Endothelial cell of umbilical vein (primary cell): ENCODE measurements at regions not wholly inside any gene's neighbourhood (a gene's known extent, or its start where the extent isn't known, plus 50 kb on each side); places are given as distances from the start of the nearest gene placed in this dataset.

ENCODE experiments used
- BruUV-seq: library from RNA; stranded (reverse); fragments of 400-500 nt; replicated peaks from 2 replicates; lab custom pipeline; 2021; lab: Mats Ljungman, UMichigan
- CTCF ChIA-PET: fragments of 300-600, 350-600 bp; sonication (Branson Sonifier 250); formaldehyde crosslinking; loops from one replicate; lab custom pipeline; 2021; ENCODE audit warnings: antibody characterized with exemption, inconsistent platforms; lab: Charles Lee
- POLR2A ChIA-PET: fragments of 300-600, 350-600 bp; sonication (Branson Sonifier 250); formaldehyde crosslinking; loops from one replicate; lab custom pipeline; 2021; ENCODE audit warnings: antibody characterized with exemption, inconsistent platforms; lab: Charles Lee
- DNase-seq: peaks from one replicate; pipeline ENCODE4 v3.0.0-alpha.2; 2011; ENCODE audit warnings: low read depth, low spot score
- FAIRE-seq: peaks from 2 replicates; lab custom pipeline; 2011; peaks lifted over from hg19 to GRCh38; lab: Jason Lieb, UNC
- H2AFZ ChIP-seq: 2 replicates; pipeline ENCODE4 v1.6.0; 2012; ENCODE audit warnings: low read depth, low read length, control low read depth, inconsistent platforms
- H3K27ac ChIP-seq: 2 replicates; pipeline ENCODE4 v1.5.1; 2011; ENCODE audit warnings: low read depth, mild to moderate bottlenecking, control low read depth, low read length, moderate library complexity; ENCODE audit not compliant: insufficient read depth
- H3K27me3 ChIP-seq, 2 experiments: 2 replicates each; pipeline versions ENCODE4 v1.6.0 to v1.6.1; 2011; ENCODE audit warnings: low read length in 2 of 2, mixed read lengths in 1 of 2; ENCODE audit not compliant: control insufficient read depth in 2 of 2, insufficient read depth in 2 of 2
- H3K36me3 ChIP-seq, 2 experiments: 2 replicates in 1 of 2; 3 replicates in 1 of 2; pipeline ENCODE4 v1.5.1; 2011; ENCODE audit warnings: low read length in 2 of 2, mild to moderate bottlenecking in 1 of 2, moderate library complexity in 1 of 2; ENCODE audit not compliant: control insufficient read depth in 2 of 2, insufficient read depth in 2 of 2; ENCODE audit errors: extremely low read depth in 1 of 2
- H3K4me1 ChIP-seq: 3 replicates; pipeline ENCODE4 v1.5.1; 2011; ENCODE audit warnings: mild to moderate bottlenecking, low read length; ENCODE audit not compliant: control insufficient read depth, insufficient read depth; ENCODE audit errors: extremely low read depth
- H3K4me2 ChIP-seq: 2 replicates; pipeline ENCODE4 v1.6.1; 2011; ENCODE audit warnings: low read length, control low read depth, mixed read lengths; ENCODE audit not compliant: insufficient read depth
- H3K4me3 ChIP-seq, 3 experiments: fragments of 200-600 bp in 1 of 3; sonication (generic), shearing (Covaris generic) in 1 of 3; replicated peaks in 1 of 3; 2 replicates each; pipeline ENCODE4 v1.5.1; 2011 to 2016; ENCODE audit warnings: control low read depth in 3 of 3, low read length in 3 of 3, mild to moderate bottlenecking in 2 of 3, inconsistent platforms in 1 of 3, low read depth in 1 of 3, moderate library complexity in 1 of 3; ENCODE audit not compliant: insufficient read depth in 1 of 3
- H3K79me2 ChIP-seq: 2 replicates; pipeline ENCODE4 v1.6.0; 2012; ENCODE audit warnings: low read length, inconsistent platforms; ENCODE audit not compliant: control insufficient read depth, insufficient read depth
- H3K9ac ChIP-seq: replicated peaks from 2 replicates; pipeline ENCODE3; 2011; ENCODE audit warnings: low read length, control low read depth; ENCODE audit not compliant: insufficient read depth; ENCODE audit errors: extremely low read depth
- H3K9me1 ChIP-seq: replicated peaks from 3 replicates; pipeline ENCODE4 v1.6.0; 2011; ENCODE audit warnings: mild to moderate bottlenecking, low read length; ENCODE audit not compliant: control insufficient read depth, insufficient read depth; ENCODE audit errors: extremely low read depth
- H3K9me3 ChIP-seq: replicated peaks from 2 replicates; pipeline ENCODE4 v1.5.1; 2012; ENCODE audit warnings: low read length, inconsistent platforms; ENCODE audit not compliant: control insufficient read depth, insufficient read depth
- H4K20me1 ChIP-seq: replicated peaks from 2 replicates; pipeline ENCODE3; 2011; ENCODE audit warnings: mild to moderate bottlenecking, low read length; ENCODE audit not compliant: control insufficient read depth, insufficient read depth; ENCODE audit errors: extremely low read depth
- EZH2 ChIP-seq: IDR thresholded peaks from 2 replicates; pipeline ENCODE4 v1.6.1; 2012; ENCODE audit warnings: borderline replicate concordance, low read depth, mild to moderate bottlenecking, moderate library complexity, low read length, inconsistent platforms; ENCODE audit not compliant: severe bottlenecking
- FOS ChIP-seq: IDR thresholded peaks from 2 replicates; pipeline ENCODE4 v1.6.1; 2011; ENCODE audit warnings: mild to moderate bottlenecking, low read length, moderate library complexity, borderline replicate concordance; ENCODE audit not compliant: insufficient read depth
- GATA2 ChIP-seq: IDR thresholded peaks from 2 replicates; pipeline ENCODE4 v1.7.0; 2011; ENCODE audit warnings: low read depth, mild to moderate bottlenecking, moderate library complexity, mixed read lengths, low read length; ENCODE audit not compliant: insufficient read length, insufficient read depth
- JUN ChIP-seq: IDR thresholded peaks from 2 replicates; pipeline ENCODE4 v1.6.1; 2011; ENCODE audit warnings: borderline replicate concordance, low read depth; ENCODE audit not compliant: insufficient read length, insufficient read depth
- MAX ChIP-seq: IDR thresholded peaks from 2 replicates; pipeline ENCODE4 v1.6.1; 2011; ENCODE audit not compliant: insufficient read depth, insufficient read length
- MYC ChIP-seq: IDR thresholded peaks from one replicate; pipeline ENCODE4 v1.6.1; 2011; ENCODE audit warnings: mild to moderate bottlenecking, low read depth, low read length
- POLR2A ChIP-seq: IDR thresholded peaks from 2 replicates; pipeline ENCODE4 v1.6.1; 2012; ENCODE audit warnings: low read depth, mild to moderate bottlenecking, control low read depth, low read length
- POLR2AphosphoS5 ChIP-seq: IDR thresholded peaks from 2 replicates; pipeline ENCODE4 v1.6.1; 2012; ENCODE audit warnings: low read depth, mild to moderate bottlenecking, control low read depth, low read length, moderate library complexity; ENCODE audit not compliant: insufficient read depth
- dilution Hi-C: fragments of 300-500 bp; cut with MboI; formaldehyde crosslinking; loops from one replicate; pipeline ENCODE4 v1.15.0; 2019; ENCODE audit warnings: low sequenced_read_pairs; ENCODE audit not compliant: extremely low pct_ligation_motif_present
- intact Hi-C: fragments of 100-400 bp; cut with micrococcal nuclease; formaldehyde crosslinking; loops from one replicate; pipeline ENCODE4 v1.10.0; 2022
- TF ChIP-seq, protein P1 (sequence below), 2 donors: IDR thresholded peaks; 1 replicate in 1 of 2; 2 replicates in 1 of 2; pipeline ENCODE4 v1.5.1; 2011; ENCODE audit warnings: low read length in 2 of 2, mild to moderate bottlenecking in 2 of 2, moderate library complexity in 2 of 2, control low read depth in 1 of 2, inconsistent platforms in 1 of 2, low read depth in 1 of 2; ENCODE audit not compliant: insufficient read depth in 1 of 2; ENCODE audit errors: extremely low read depth in 1 of 2

DNA sequence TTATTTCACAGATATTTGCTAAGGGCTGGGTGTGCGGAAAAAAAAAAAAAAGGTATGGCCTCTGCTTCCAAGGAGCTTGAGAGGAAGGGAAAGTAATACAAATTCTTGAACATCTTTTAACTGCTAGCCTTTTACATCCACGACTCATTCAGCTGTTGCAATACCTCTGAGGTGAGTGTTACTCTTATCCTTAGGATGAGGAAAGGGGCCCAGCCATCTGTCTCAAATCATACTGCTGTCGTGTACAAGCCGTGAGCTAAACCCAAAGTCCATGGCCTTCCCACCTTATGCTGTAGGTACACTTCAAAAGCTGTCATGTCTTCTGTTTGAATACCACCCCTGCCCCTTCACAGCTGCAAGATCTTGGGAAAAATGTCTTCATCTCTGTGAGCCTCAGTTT lies 146.8 kb downstream of the KCNRG start:
- Histone ChIP-seq H3K4me2 (no peak overlapping the region), H4K20me1 (no peaks in the 10 kb centered on the region), H3K9me3 (no peaks in the 10 kb centered on the region), H3K36me3 (no peaks in the 10 kb centered on the region), H3K27ac (no peak overlapping the region), H3K4me3 (no peak overlapping the region), H2AFZ (no peak overlapping the region), H3K27me3 (peaks cover 3% of the 10 kb centered on the region in 2 experiments), H3K4me1 (no peaks in the 10 kb centered on the region), H3K9ac (no peak overlapping the region), H3K9me1 (no peaks in the 10 kb centered on the region), H3K79me2 (no peaks in the 10 kb centered on the region)
- TF ChIP-seq POLR2A, result no peak
- TF ChIP-seq MAX, result no peak
- no peak for TF ChIP-seq MYC
- TF ChIP-seq, protein P1, sequence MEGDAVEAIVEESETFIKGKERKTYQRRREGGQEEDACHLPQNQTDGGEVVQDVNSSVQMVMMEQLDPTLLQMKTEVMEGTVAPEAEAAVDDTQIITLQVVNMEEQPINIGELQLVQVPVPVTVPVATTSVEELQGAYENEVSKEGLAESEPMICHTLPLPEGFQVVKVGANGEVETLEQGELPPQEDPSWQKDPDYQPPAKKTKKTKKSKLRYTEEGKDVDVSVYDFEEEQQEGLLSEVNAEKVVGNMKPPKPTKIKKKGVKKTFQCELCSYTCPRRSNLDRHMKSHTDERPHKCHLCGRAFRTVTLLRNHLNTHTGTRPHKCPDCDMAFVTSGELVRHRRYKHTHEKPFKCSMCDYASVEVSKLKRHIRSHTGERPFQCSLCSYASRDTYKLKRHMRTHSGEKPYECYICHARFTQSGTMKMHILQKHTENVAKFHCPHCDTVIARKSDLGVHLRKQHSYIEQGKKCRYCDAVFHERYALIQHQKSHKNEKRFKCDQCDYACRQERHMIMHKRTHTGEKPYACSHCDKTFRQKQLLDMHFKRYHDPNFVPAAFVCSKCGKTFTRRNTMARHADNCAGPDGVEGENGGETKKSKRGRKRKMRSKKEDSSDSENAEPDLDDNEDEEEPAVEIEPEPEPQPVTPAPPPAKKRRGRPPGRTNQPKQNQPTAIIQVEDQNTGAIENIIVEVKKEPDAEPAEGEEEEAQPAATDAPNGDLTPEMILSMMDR (IDR thresholded peaks at IDR 0.05; ENCODE audit: extremely low read depth in 1 of 2, insufficient read depth in 1 of 2, low read depth in 1 of 2, low read length in 2 of 2), result no peak
- no peak for TF ChIP-seq GATA2
- no peak for TF ChIP-seq FOS
- TF ChIP-seq POLR2AphosphoS5, result no peak
- TF ChIP-seq JUN, result no peak
- TF ChIP-seq EZH2, result no peak
- no TSS peak for BruUV-seq
- ChIA-PET CTCF (interaction anchor here (0.9 to 1.2 kb wide), 4 partner anchors 8 to 187 kb away, joined by 3 to 4 read pairs (median 3); no protein-coding TSS in a partner anchor), POLR2A (no interaction called here)
- dilution Hi-C loops (no loop called here), intact Hi-C loops (no loop called here)
- DNase-seq, result no peak
- FAIRE-seq, result no peak
